DND-41 (cell line): ENCODE measurements at regions not wholly inside any gene's neighbourhood (a gene's known extent, or its start where the extent isn't known, plus 50 kb on each side); places are given as distances from the start of the nearest gene placed in this dataset.

Source experiments
- EZH2 ChIP-seq: IDR thresholded peaks from 3 replicates; pipeline ENCODE4 v1.6.1; 2012; ENCODE audit warnings: borderline replicate concordance, low read depth, mild to moderate bottlenecking, moderate library complexity, low read length, inconsistent platforms; ENCODE audit not compliant: severe bottlenecking
- TF ChIP-seq, protein P1 (sequence below): IDR thresholded peaks from 2 replicates; pipeline ENCODE4 v1.5.1; 2012; ENCODE audit warnings: borderline replicate concordance, low read length, moderate library complexity, mild to moderate bottlenecking; ENCODE audit not compliant: poor library complexity, severe bottlenecking; ENCODE audit errors: extremely low read depth

DNA sequence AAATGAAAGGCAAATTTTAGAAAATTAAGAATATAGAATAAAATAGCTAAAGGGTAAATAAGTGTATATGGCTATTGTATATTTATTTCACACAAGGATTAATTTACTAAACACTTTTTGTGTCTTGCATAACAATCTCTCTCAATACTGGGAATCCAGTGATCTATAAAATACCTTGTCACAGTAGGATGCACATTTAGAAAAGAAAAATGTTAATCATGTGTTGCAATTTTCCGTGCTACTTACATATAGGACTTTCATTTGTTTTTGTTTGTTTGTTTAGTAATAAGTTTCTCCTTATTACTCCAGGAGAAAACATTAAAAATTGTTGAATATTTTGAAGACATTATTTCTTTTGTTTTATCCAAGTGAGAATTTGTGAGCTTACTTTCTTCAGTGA is 1533.3 kb downstream of the SLITRK5 start:
- TF ChIP-seq, protein P1, sequence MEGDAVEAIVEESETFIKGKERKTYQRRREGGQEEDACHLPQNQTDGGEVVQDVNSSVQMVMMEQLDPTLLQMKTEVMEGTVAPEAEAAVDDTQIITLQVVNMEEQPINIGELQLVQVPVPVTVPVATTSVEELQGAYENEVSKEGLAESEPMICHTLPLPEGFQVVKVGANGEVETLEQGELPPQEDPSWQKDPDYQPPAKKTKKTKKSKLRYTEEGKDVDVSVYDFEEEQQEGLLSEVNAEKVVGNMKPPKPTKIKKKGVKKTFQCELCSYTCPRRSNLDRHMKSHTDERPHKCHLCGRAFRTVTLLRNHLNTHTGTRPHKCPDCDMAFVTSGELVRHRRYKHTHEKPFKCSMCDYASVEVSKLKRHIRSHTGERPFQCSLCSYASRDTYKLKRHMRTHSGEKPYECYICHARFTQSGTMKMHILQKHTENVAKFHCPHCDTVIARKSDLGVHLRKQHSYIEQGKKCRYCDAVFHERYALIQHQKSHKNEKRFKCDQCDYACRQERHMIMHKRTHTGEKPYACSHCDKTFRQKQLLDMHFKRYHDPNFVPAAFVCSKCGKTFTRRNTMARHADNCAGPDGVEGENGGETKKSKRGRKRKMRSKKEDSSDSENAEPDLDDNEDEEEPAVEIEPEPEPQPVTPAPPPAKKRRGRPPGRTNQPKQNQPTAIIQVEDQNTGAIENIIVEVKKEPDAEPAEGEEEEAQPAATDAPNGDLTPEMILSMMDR: no peak
- no peak for TF ChIP-seq EZH2
